Endodermal cell (in vitro differentiated cells): ENCODE measurements at regions not wholly inside any gene's neighbourhood (a gene's known extent, or its start where the extent isn't known, plus 50 kb on each side); places are given as distances from the start of the nearest gene placed in this dataset.

Experiments
- DNase-seq: peaks from one replicate; pipeline ENCODE4 v3.0.0-alpha.2; 2017
- H3K27ac ChIP-seq: 2 replicates; pipeline ENCODE4 v1.5.1; 2013; ENCODE audit warnings: mild to moderate bottlenecking, low read depth, low read length, moderate library complexity
- H3K27me3 ChIP-seq: 2 replicates; pipeline ENCODE4 v1.6.1; 2013; ENCODE audit warnings: mild to moderate bottlenecking, low read length, moderate library complexity; ENCODE audit not compliant: insufficient read depth, control insufficient read depth, poor library complexity, severe bottlenecking
- H3K36me3 ChIP-seq: 2 replicates; pipeline ENCODE4 v1.7.0; 2013; ENCODE audit warnings: mild to moderate bottlenecking, low read length, moderate library complexity; ENCODE audit not compliant: control insufficient read depth, insufficient read depth
- H3K4me1 ChIP-seq: one replicate; pipeline ENCODE4 v1.7.0; 2013; ENCODE audit warnings: low read length; ENCODE audit not compliant: control insufficient read depth, insufficient read depth
- H3K4me3 ChIP-seq: 2 replicates; pipeline ENCODE4 v1.5.1; 2013; ENCODE audit warnings: mild to moderate bottlenecking, low read length, moderate library complexity
- H3K9ac ChIP-seq: 2 replicates; pipeline ENCODE4 v1.6.1; 2013; ENCODE audit warnings: mild to moderate bottlenecking, low read length, moderate library complexity; ENCODE audit not compliant: poor library complexity, severe bottlenecking; ENCODE audit errors: extremely low read depth
- H3K9me3 ChIP-seq: 2 replicates; pipeline ENCODE4 v1.6.1; 2013; ENCODE audit warnings: mild to moderate bottlenecking, low read length, moderate library complexity; ENCODE audit not compliant: control insufficient read depth
- H3K27ac Mint-ChIP-seq: 2 replicates; pipeline ENCODE4 v1.8.0; 2020; ENCODE audit warnings: mixed read lengths
- H3K27me3 Mint-ChIP-seq: 2 replicates; pipeline ENCODE4 v1.8.0; 2021; ENCODE audit warnings: mild to moderate bottlenecking, mixed read lengths; ENCODE audit not compliant: insufficient read depth
- H3K36me3 Mint-ChIP-seq: 2 replicates; pipeline ENCODE4 v1.8.0; 2020; ENCODE audit warnings: low read depth, mixed read lengths
- H3K4me1 Mint-ChIP-seq: 2 replicates; pipeline ENCODE4 v1.8.0; 2020; ENCODE audit warnings: mixed read lengths
- H3K4me3 Mint-ChIP-seq: 2 replicates; pipeline ENCODE4 v1.8.0; 2020; ENCODE audit warnings: mild to moderate bottlenecking, moderate library complexity, mixed read lengths
- H3K9me3 Mint-ChIP-seq: 2 replicates; pipeline ENCODE4 v1.8.0; 2020; ENCODE audit warnings: mild to moderate bottlenecking, mixed read lengths
- WGBS, 2 experiments: methylation state at CpG; one replicate each; pipeline versions ENCODE4 v1.1.5 to v1.1.7; 2013; ENCODE audit warnings: missing lambda C conversion rate in 2 of 2, mixed read lengths in 1 of 2; ENCODE audit not compliant: insufficient coverage in 1 of 2, insufficient read length in 1 of 2; 5-methylcytosine and 5-hydroxymethylcytosine counted together
- TF ChIP-seq, protein P1 (sequence below): fragments of 200-600 bp; sonication (generic); conservative IDR thresholded peaks from 2 replicates; pipeline ENCODE4 v1.5.0; 2021; ENCODE audit warnings: antibody characterized with exemption, mild to moderate bottlenecking

DNA sequence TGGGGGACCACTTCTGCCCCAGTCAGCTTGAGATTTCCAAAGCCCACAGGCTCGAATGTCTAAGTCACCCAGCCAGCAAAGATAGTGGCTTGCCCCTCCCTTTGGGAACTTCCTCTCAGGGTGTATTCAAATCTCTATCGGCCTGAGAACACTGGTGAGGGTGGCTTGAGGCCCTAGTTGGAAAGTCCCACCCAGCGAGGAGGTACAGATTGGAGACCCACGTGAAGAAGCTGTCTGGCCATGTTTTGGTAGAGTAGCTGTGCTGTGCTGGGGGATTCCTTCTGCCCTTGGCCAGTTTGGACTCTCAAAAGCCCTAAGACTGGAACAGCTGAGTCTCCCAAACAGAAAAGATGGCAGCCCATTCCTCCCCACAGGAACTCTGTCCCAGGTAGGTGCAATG, 172.7 kb upstream of the RIOK2 start:
- Mint-ChIP-seq H3K9me3 (peaks cover 18% of the 10 kb centered on the region), H3K27me3 (no peaks in the 10 kb centered on the region), H3K4me1 (peaks cover 2% of the 10 kb centered on the region), H3K4me3 (no peak overlapping the region), H3K27ac (no peak overlapping the region), H3K36me3 (peaks cover 1% of the 10 kb centered on the region)
- no peak overlapping the region for H3K4me3 ChIP-seq
- no peak overlapping the region for H3K9ac ChIP-seq
- H3K27ac ChIP-seq = no peak overlapping the region
- no peaks in the 10 kb centered on the region for H3K4me1 ChIP-seq
- H3K27me3 ChIP-seq = no peaks in the 10 kb centered on the region
- H3K9me3 ChIP-seq = peaks cover 12% of the 10 kb centered on the region
- TF ChIP-seq, protein P1, sequence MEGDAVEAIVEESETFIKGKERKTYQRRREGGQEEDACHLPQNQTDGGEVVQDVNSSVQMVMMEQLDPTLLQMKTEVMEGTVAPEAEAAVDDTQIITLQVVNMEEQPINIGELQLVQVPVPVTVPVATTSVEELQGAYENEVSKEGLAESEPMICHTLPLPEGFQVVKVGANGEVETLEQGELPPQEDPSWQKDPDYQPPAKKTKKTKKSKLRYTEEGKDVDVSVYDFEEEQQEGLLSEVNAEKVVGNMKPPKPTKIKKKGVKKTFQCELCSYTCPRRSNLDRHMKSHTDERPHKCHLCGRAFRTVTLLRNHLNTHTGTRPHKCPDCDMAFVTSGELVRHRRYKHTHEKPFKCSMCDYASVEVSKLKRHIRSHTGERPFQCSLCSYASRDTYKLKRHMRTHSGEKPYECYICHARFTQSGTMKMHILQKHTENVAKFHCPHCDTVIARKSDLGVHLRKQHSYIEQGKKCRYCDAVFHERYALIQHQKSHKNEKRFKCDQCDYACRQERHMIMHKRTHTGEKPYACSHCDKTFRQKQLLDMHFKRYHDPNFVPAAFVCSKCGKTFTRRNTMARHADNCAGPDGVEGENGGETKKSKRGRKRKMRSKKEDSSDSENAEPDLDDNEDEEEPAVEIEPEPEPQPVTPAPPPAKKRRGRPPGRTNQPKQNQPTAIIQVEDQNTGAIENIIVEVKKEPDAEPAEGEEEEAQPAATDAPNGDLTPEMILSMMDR = no peak
- no peak for DNase-seq
- H3K36me3 ChIP-seq = no peaks in the 10 kb centered on the region
- WGBS, 2 experiments = 80 to 90% methylated on average over 1 to 4 of the region's 4 CpGs

DNA sequence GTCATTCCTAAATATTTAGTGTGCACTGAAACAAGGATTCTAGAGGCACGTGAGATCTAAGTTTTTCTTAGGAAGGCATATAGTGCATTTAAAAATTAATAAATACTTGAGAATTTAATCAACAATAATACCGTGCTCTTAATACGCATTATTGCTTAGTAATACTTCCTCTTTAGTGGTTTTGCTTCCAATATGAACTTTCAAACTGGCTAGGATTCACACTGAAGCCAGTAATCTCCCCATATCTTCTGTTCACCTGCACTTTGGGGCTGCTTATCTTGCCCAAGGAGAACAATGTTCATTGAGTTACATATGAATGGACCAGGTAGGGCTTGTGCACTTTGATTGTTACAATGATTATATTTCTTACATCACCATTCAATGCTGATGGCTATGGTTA, 180.5 kb upstream of the RIOK2 start:
- TF ChIP-seq, protein P1 = no peak
- H3K4me3 Mint-ChIP-seq = no peak overlapping the region

DNA sequence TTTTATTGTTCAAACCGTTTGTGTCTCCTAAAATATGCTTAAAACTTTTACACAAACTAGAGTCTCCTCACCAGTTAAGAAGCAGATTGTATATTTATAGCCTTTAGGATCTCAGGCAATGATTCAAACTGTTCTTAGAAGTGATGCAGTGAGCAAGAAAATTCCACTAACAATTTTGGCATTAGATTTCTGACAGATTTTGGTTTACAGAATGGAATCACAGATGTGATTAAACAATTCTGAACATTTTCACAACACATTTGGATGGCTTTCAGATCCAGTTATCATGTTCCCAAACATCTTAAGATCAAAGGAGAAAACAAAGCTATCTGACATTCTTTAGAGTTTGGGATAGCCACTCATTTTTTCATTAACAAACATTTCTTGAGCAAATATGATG, 181.7 kb upstream of the RIOK2 start:
- H3K9ac ChIP-seq = no peak overlapping the region
- peaks cover 9% of the 10 kb centered on the region for H3K9me3 ChIP-seq
- TF ChIP-seq, protein P1 = no peak
- H3K27me3 ChIP-seq = no peaks in the 10 kb centered on the region
- no peak overlapping the region for H3K4me3 Mint-ChIP-seq
- H3K36me3 ChIP-seq = no peaks in the 10 kb centered on the region
- H3K4me1 Mint-ChIP-seq = peaks cover 4% of the 10 kb centered on the region
- no peaks in the 10 kb centered on the region for H3K4me1 ChIP-seq
- no peak for DNase-seq
- H3K4me3 ChIP-seq = no peak overlapping the region
- H3K27ac Mint-ChIP-seq = no peak overlapping the region
- H3K27me3 Mint-ChIP-seq = no peaks in the 10 kb centered on the region
- no peaks in the 10 kb centered on the region for H3K36me3 Mint-ChIP-seq
- peaks cover 14% of the 10 kb centered on the region for H3K9me3 Mint-ChIP-seq
- no peak overlapping the region for H3K27ac ChIP-seq
- 100% methylated on average over 1 of the region's 1 CpG; no CpG with 5 or more reads in 1 of the 2 experiments for WGBS, 2 experiments

More for the DNA sequence above, 180.5 kb upstream of the RIOK2 start:
- Histone ChIP-seq H3K4me1 (no peaks in the 10 kb centered on the region), H3K36me3 (no peaks in the 10 kb centered on the region), H3K27me3 (no peaks in the 10 kb centered on the region), H3K9ac (no peak overlapping the region), H3K9me3 (peaks cover 9% of the 10 kb centered on the region), H3K4me3 (no peak overlapping the region), H3K27ac (no peak overlapping the region)
- peaks cover 4% of the 10 kb centered on the region for H3K4me1 Mint-ChIP-seq
- H3K9me3 Mint-ChIP-seq = peaks cover 14% of the 10 kb centered on the region
- WGBS, 2 experiments = 48% methylated on average over 2 of the region's 3 CpGs; no CpG with 5 or more reads in 1 of the 2 experiments
- DNase-seq = no peak
- H3K27ac Mint-ChIP-seq = no peak overlapping the region
- H3K27me3 Mint-ChIP-seq = no peaks in the 10 kb centered on the region
- H3K36me3 Mint-ChIP-seq = no peaks in the 10 kb centered on the region
